SH-SY5Y (cell line): ENCODE measurements at regions not wholly inside any gene's neighbourhood (a gene's known extent, or its start where the extent isn't known, plus 50 kb on each side); places are given as distances from the start of the nearest gene placed in this dataset.

ENCODE experiments used
- GATA2 ChIP-seq: IDR thresholded peaks from 2 replicates; pipeline ENCODE4 v1.6.1; 2011; ENCODE audit warnings: mild to moderate bottlenecking, low read depth, low read length
- GATA3 ChIP-seq: IDR thresholded peaks from 2 replicates; pipeline ENCODE4 v1.6.1; 2011; ENCODE audit warnings: low read depth, mild to moderate bottlenecking, low read length, moderate library complexity

DNA sequence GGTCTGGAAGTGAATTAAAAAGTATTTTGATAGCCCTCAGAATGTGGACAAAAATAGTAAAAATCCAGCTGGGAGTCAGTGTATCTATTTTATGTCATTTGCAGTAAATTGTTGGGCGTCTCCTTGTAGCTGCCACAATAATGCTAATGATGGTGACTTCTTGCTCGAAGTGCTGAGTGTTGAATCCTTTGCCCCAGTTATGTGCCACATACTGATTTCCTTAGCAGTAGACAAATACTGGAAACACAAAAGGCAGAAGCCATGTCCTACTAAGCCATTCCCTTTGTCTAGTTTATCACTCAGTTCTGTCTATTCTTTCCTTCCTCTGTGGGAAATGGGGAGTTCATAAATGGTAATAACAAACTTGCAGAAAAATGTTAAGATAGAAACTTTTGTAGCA lies 70.7 kb upstream of the CXADR start:
- no peak for TF ChIP-seq GATA2
- TF ChIP-seq GATA3, result no peak
